ENCODE measurements at regions not wholly inside any gene's neighbourhood (a gene's known extent, or its start where the extent isn't known, plus 50 kb on each side); places are given as distances from the start of the nearest gene placed in this dataset.

GRCh38 chr1:118250232-118250631 is 65.2 kb upstream of the SPAG17 start:
- TF ChIP-seq CTCF (IDR thresholded peaks at IDR 0.05), result no peak
- no peak for TF ChIP-seq POLR2A (IDR thresholded peaks at IDR 0.05)
